GM19240 (cell line): ENCODE measurements at regions not wholly inside any gene's neighbourhood (a gene's known extent, or its start where the extent isn't known, plus 50 kb on each side); places are given as distances from the start of the nearest gene placed in this dataset.
"Not testable (repeated sequence)": the region's sequence is repeated elsewhere in the genome, so short reads cannot be mapped to it uniquely, and the experiment has no call there.

Experiments
- DNase-seq: peaks from one replicate; pipeline ENCODE4 v3.0.0; 2011; ENCODE audit warnings: low spot score; ENCODE audit not compliant: insufficient read length

GRCh38 chr4:23966725-23967124 is 76.9 kb upstream of the PPARGC1A start:
- no peak for DNase-seq

GRCh38 chr4:23962462-23962861 is 72.6 kb upstream of the PPARGC1A start:
- no peak for DNase-seq

DNA sequence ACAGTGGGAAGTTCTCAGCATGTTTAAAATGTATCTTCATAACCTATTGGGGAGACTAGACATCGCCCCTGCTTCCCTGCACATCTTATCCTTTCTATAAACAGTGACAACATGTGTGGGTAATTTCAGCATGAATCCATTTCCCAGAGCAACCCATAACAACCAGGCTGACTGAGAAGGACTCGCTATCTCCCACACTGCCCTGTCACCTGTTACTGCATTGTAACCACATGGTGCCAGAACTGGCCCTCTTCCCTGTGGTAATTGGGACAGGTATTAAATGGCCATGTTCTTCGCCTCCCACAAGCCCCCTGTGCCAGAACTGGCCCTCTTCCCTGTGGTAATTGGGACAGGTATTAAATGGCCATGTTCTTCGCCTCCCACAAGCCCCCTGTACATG is 71.5 kb upstream of the PPARGC1A start:
- not testable (repeated sequence) for DNase-seq

DNA sequence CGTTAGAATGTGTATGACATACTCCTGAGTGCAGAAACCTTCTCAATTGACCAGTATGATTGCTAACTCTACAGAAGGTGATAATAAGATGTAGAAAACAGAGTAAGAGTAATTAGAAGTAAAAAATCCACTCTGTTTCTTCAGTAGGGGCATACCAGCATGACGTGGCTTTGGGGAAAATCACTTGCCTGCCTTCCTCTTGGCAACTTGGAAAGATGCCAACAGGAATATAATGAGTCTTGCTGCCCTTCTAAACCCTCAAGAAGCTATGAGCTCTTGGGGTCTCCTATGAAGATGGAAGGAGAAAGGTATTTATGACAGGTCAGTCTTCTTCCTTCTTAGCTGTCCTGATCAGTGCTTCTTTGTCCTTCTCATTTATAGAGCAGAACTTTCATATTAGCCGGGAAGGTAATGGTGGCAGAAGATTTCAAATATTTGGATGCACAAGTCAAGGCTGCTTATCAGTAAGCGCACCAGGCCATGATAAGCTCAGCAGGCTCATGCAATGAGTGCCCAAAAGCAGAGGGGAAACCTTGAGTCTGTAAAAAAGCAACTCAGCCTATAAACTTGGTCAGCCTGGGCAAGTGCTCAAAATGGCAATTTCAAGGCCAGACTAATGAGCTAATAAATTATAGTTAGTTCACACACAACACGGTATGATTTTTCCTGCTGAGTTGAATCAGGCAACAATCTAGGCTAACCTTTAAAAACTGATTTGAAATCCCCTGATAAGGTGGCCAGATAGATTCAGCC is 69.7 kb upstream of the PPARGC1A start:
- DNase-seq, result no peak

DNA sequence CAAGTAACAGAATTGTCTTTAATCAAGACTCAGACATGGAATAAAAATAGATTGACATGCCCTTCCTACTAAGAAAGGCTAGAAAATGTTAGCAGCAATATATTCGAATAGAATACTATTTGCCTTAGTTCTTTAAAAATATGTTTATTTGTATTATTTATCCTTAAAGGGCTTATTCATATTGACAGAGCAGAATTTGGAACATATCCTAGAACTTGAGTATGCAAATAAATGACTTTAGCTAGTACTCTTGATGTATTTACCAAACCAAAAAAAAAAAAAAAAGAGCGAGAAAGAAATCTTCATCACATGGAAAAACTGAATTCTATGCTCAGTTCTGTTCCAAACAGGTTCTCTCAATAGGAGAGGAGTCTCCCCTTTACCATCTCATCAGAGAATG is 68.9 kb upstream of the PPARGC1A start:
- no peak for DNase-seq

GRCh38 chr4:23957465-23957864 is 67.6 kb upstream of the PPARGC1A start:
- DNase-seq, result no peak

DNA sequence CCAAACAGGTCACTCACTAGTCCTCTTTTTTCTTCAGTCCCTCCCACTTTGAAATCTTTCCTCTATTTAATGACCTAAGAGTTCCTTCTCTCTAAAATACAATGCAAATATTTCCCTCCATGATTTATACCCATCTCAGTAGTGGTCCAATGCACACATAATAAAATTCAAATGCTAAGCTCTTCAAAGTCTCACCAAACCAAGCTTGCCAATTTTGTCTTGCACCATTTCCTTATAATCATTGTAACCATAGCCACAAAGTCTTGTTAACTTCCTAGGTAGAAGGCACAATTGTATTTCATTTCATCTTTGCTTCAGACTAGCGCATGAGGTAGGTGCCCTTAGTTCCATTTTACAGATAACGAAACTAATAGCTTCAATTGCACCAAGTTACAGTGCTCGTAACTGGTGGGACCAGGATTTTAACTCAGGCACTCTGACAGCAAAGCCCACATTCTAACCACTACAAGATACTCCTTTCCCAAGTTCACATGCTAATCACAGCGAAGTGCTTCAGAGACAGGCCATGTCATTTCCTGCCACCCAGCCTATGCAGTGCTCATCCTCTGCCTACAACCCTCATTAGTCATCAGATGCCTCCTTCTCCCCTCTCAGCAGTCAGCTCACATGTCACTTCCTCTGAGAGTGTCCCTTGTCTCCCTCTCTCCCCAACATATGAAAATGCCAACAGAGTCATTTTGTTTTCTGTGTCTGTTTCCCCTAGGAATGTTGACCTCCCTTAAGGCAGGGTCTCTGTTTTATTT is 66.9 kb upstream of the PPARGC1A start:
- DNase-seq, result no peak

GRCh38 chr4:23952258-23952657 is 62.4 kb upstream of the PPARGC1A start:
- DNase-seq, result no peak

GRCh38 chr4:23947826-23948225 is 58.0 kb upstream of the PPARGC1A start:
- DNase-seq, result no peak

- DNase-seq, result no peak
Observed at GRCh38 chr4:23946299-23946698, 56.5 kb upstream of the PPARGC1A start.

- no peak for DNase-seq
Observed at GRCh38 chr4:23945451-23946017, 55.7 kb upstream of the PPARGC1A start.

- not testable (repeated sequence) for DNase-seq
Observed at GRCh38 chr4:23944556-23944955, 54.7 kb upstream of the PPARGC1A start.

GRCh38 chr4:23943478-23943877 is 53.6 kb upstream of the PPARGC1A start:
- no peak for DNase-seq

DNA sequence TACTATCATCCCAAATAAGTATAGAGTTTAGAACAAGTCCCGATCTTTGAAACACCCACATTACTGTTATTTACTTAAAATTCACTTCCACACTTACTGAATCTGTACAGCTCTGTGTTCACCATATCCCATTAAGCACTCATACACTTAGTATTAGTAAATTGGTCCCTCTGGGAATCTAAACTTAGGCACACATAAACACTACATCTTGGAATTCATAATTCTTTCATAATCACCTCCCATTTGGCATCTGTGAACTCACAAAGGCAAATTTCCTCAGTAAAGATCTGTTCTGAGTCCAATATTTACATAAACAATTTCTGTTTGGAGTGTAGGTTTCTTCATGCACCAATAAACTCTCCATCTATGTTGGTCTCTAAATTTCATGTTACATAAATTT is 52.6 kb upstream of the PPARGC1A start:
- DNase-seq, result no peak
